ENCODE measurements at regions not wholly inside any gene's neighbourhood (a gene's known extent, or its start where the extent isn't known, plus 50 kb on each side); places are given as distances from the start of the nearest gene placed in this dataset.
"Not testable (repeated sequence)": the region's sequence is repeated elsewhere in the genome, so short reads cannot be mapped to it uniquely, and the experiment has no call there.

DNA sequence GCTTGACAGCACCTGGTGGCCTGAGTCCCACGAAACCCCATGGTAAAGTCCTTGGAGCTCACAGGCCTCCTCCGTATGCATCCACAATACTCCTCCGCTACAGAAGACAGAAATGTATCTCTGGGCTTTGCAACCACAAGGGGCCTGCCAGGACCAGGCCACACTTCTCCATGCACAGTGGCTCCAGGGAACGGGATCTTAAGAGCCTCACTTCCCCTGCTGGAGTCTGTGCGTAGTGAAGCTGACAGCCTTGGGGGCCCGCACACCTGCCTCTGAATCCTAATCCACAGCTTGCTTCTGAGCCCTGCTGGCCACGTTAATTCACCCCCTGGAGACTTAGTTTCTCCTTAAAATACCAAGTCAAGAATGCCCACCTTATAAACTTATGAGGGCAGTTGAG is 125.7 kb downstream of the COPRS start:
- intact Hi-C loops (cut with DNase I) = no loop called here
- Histone ChIP-seq H3K36me3 (no peaks in the 10 kb centered on the region), H3K9me3 (no peaks in the 10 kb centered on the region), H3K4me1 (no peaks in the 10 kb centered on the region), H3K4me3 (no peak overlapping the region), H3K27me3 (no peaks in the 10 kb centered on the region), H3K27ac (no peak overlapping the region)
- no peak for DNase-seq
- no peak for ATAC-seq
- TF ChIP-seq, protein P1, sequence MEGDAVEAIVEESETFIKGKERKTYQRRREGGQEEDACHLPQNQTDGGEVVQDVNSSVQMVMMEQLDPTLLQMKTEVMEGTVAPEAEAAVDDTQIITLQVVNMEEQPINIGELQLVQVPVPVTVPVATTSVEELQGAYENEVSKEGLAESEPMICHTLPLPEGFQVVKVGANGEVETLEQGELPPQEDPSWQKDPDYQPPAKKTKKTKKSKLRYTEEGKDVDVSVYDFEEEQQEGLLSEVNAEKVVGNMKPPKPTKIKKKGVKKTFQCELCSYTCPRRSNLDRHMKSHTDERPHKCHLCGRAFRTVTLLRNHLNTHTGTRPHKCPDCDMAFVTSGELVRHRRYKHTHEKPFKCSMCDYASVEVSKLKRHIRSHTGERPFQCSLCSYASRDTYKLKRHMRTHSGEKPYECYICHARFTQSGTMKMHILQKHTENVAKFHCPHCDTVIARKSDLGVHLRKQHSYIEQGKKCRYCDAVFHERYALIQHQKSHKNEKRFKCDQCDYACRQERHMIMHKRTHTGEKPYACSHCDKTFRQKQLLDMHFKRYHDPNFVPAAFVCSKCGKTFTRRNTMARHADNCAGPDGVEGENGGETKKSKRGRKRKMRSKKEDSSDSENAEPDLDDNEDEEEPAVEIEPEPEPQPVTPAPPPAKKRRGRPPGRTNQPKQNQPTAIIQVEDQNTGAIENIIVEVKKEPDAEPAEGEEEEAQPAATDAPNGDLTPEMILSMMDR (IDR thresholded peaks at IDR 0.05) = no peak

DNA sequence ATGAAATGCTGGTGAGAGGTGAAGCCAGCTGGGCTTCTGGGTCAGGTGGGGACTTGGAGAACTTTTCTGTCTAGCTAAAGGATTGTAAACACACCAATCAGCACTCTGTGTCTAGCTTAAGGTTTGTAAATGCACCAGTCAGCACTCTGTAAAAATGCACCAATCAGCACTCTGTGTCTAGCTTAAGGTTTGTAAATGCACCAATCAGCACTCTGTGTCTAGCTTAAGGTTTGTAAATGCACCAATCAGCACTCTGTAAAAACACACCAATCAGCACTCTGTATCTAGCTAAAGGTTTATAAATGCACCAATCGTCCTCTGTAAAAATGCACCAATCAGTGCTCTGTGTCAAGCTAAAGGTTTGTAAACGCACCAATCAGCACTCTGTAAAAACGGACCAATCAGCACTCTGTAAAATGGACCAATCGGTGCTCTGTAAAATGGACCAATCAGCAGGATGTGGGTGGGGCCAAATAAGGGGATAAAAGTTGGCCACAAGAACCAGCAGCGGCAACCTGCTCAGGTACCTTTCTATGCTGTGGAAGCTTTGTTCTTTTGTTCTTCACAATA is 127.4 kb downstream of the COPRS start:
- H3K36me3 ChIP-seq; ATAC-seq; H3K4me1 ChIP-seq; H3K9me3 ChIP-seq; H3K4me3 ChIP-seq; DNase-seq; H3K27me3 ChIP-seq; H3K27ac ChIP-seq; intact Hi-C loops (cut with DNase I): not testable (repeated sequence)

DNA sequence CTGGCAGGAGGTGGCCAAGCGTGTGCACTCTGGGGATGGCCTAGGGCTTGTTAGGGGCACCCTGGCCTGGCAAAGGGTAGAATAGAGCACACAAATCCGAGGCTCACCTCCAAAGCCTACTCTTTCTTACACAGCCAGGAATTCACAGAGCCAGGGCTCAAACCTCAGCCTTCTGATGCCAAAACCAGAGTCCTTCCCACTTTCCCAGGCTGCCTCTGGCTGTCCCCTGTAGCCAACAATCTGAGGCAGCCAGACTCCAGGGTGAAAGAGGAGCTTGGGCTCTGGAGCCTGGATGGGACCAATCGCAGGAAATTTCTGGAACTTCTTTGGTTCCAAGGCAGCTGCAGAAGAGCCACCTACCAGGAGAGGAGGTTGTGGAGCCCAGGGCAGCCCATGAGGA is 127.9 kb downstream of the COPRS start:
- DNase-seq (no peak), ATAC-seq (no peak)
- intact Hi-C loops (cut with DNase I) = no loop called here
- no peaks in the 10 kb centered on the region for H3K27me3 ChIP-seq
- H3K36me3 ChIP-seq = no peaks in the 10 kb centered on the region
- H3K9me3 ChIP-seq = no peaks in the 10 kb centered on the region
- H3K27ac ChIP-seq = no peak overlapping the region
- no peak overlapping the region for H3K4me3 ChIP-seq
- TF ChIP-seq, protein P1 (IDR thresholded peaks at IDR 0.05) = no peak
- H3K4me1 ChIP-seq = no peaks in the 10 kb centered on the region

DNA sequence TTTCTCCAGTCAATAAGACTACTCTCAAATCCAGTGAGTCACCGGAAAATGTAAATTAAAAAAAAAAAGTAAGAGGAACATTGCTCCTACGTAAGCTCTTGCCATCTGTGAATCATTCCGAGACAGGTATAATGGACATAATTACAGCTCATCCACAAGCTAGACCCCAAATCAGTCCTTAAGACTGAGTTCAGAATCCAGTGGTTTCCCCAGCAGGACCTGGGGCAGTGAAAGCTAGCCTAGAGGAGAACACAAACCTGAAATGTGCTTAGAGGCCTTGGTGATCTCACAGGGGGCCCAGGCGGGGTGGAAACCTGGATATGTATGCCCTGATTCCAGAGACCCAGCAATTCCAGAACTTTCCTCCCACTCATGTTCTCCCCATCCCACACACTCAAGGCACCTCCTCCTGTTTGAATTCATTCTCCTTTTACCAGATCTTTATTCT is 132.0 kb downstream of the COPRS start:
- ATAC-seq (no peak), DNase-seq (no peak)
- TF ChIP-seq, protein P1 (IDR thresholded peaks at IDR 0.05) = no peak
- Histone ChIP-seq H3K4me3 (no peak overlapping the region), H3K27ac (no peak overlapping the region), H3K36me3 (no peaks in the 10 kb centered on the region), H3K27me3 (no peaks in the 10 kb centered on the region), H3K9me3 (no peaks in the 10 kb centered on the region), H3K4me1 (no peaks in the 10 kb centered on the region)
- intact Hi-C loops (cut with DNase I) = no loop called here

DNA sequence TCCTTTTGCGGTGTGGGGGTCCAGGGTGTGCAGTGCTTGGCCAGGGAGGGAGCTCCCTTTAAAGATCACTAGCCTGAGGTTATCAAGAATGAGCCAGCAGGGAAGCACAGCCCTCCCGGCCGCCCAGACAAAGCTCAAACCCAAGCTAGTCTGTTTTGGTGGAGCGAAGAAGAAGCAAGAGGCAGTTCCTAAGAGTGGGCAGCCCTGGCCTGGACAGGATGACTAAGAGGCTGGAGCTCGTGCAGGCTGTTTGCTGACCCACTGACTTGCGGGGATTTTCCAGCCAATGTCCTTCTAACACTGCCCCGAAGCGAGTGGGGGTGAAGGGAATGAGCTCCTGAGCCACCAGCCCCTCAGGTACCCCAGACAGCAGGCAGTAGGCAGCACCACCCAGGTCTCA is 134.4 kb downstream of the COPRS start:
- H3K4me1 ChIP-seq = no peaks in the 10 kb centered on the region
- H3K27ac ChIP-seq = no peak overlapping the region
- no peak overlapping the region for H3K4me3 ChIP-seq
- intact Hi-C loops (cut with DNase I) = no loop called here
- no peaks in the 10 kb centered on the region for H3K9me3 ChIP-seq
- H3K36me3 ChIP-seq = no peaks in the 10 kb centered on the region
- H3K27me3 ChIP-seq = no peaks in the 10 kb centered on the region
- ATAC-seq (no peak), DNase-seq (no peak)
- TF ChIP-seq, protein P1 (IDR thresholded peaks at IDR 0.05) = no peak

DNA sequence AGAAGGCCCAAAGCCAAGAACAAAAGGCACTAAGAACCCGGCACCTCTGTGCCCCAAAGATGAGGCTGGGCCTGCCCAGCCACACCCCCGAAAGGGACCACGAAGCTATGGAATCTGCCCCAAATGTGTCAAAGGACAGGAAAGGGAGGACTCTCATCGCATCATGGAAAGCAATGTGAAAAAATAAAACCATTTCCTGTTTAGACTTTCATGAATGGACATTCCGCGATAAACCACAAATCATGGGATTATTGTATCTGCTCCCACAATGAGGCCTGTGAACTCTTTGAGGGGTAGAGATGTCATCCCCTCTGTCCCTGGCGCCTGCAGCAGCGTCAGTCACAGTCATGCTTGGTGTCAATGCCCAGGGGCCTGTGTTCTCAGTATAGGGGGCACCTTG is 135.0 kb downstream of the COPRS start:
- no peak overlapping the region for H3K27ac ChIP-seq
- DNase-seq = no peak

More for the DNA sequence above, 135.0 kb downstream of the COPRS start:
- Histone ChIP-seq H3K4me3 (no peak overlapping the region), H3K9me3 (no peaks in the 10 kb centered on the region), H3K4me1 (no peaks in the 10 kb centered on the region), H3K36me3 (no peaks in the 10 kb centered on the region), H3K27me3 (no peaks in the 10 kb centered on the region)
- intact Hi-C loops (cut with DNase I) = no loop called here
- TF ChIP-seq, protein P1 (IDR thresholded peaks at IDR 0.05) = no peak
- ATAC-seq = no peak

Data from left lung (tissue), 4 donors.